SJCRH30 (cell line): ENCODE measurements at regions not wholly inside any gene's neighbourhood (a gene's known extent, or its start where the extent isn't known, plus 50 kb on each side); places are given as distances from the start of the nearest gene placed in this dataset.

ENCODE experiments used
- DNase-seq, 2 experiments: peaks; one replicate each; pipeline ENCODE4 v3.0.0-alpha.2; 2015 to 2020
- H3K27ac ChIP-seq: fragments of 250-450 bp; sonication (Bioruptor Pico); 2 replicates; pipeline ENCODE4 v1.5.1; 2020; ENCODE audit warnings: mild to moderate bottlenecking, moderate library complexity
- H3K27me3 ChIP-seq: fragments of 250-450 bp; sonication (Bioruptor Pico); 2 replicates; pipeline ENCODE4 v1.5.1; 2020; ENCODE audit warnings: mild to moderate bottlenecking, moderate library complexity
- H3K36me3 ChIP-seq: fragments of 250-450 bp; sonication (Bioruptor Pico); 2 replicates; pipeline ENCODE4 v1.5.1; 2020; ENCODE audit warnings: mild to moderate bottlenecking, moderate library complexity
- H3K4me1 ChIP-seq: fragments of 250-450 bp; sonication (Bioruptor Pico); 2 replicates; pipeline ENCODE4 v1.5.1; 2020; ENCODE audit warnings: mild to moderate bottlenecking, moderate library complexity
- H3K4me3 ChIP-seq: fragments of 250-450 bp; sonication (Bioruptor Pico); 2 replicates; pipeline ENCODE4 v1.5.1; 2020; ENCODE audit warnings: mild to moderate bottlenecking, moderate library complexity
- H3K9me3 ChIP-seq: fragments of 250-450 bp; sonication (Bioruptor Pico); replicated peaks from 2 replicates; pipeline ENCODE4 v1.5.1; 2020; ENCODE audit warnings: mild to moderate bottlenecking, moderate library complexity

GRCh38 chr9:18075253-18075952 is 398.6 kb upstream of the ADAMTSL1 start:
- no peak overlapping the region for H3K27ac ChIP-seq
- no peak for DNase-seq
- no peaks in the 10 kb centered on the region for H3K4me1 ChIP-seq
- H3K36me3 ChIP-seq: no peaks in the 10 kb centered on the region
- no peaks in the 10 kb centered on the region for H3K9me3 ChIP-seq
- H3K27me3 ChIP-seq: no peaks in the 10 kb centered on the region
- no peak overlapping the region for H3K4me3 ChIP-seq

GRCh38 chr9:18077941-18078678 is 395.8 kb upstream of the ADAMTSL1 start:
- Histone ChIP-seq H3K4me3 (no peak overlapping the region), H3K27ac (no peak overlapping the region), H3K4me1 (no peaks in the 10 kb centered on the region), H3K9me3 (no peaks in the 10 kb centered on the region), H3K36me3 (no peaks in the 10 kb centered on the region), H3K27me3 (no peaks in the 10 kb centered on the region)
- no peak for DNase-seq

GRCh38 chr9:18092138-18092537 is 381.8 kb upstream of the ADAMTSL1 start:
- Histone ChIP-seq H3K36me3 (no peaks in the 10 kb centered on the region), H3K4me1 (no peaks in the 10 kb centered on the region), H3K9me3 (no peaks in the 10 kb centered on the region), H3K27ac (no peak overlapping the region), H3K4me3 (no peak overlapping the region), H3K27me3 (no peaks in the 10 kb centered on the region)
- no peak for DNase-seq

- no peak for DNase-seq
These were observed 367.9 kb upstream of the ADAMTSL1 start for GRCh38 chr9:18106006-18106560.

GRCh38 chr9:18109675-18110074 is 364.3 kb upstream of the ADAMTSL1 start:
- Histone ChIP-seq H3K27ac (no peak overlapping the region), H3K36me3 (no peaks in the 10 kb centered on the region), H3K4me1 (no peaks in the 10 kb centered on the region), H3K27me3 (no peaks in the 10 kb centered on the region), H3K9me3 (no peaks in the 10 kb centered on the region), H3K4me3 (no peak overlapping the region)
- no peak for DNase-seq

More at GRCh38 chr9:18106006-18106560, 367.9 kb upstream of the ADAMTSL1 start:
- no peaks in the 10 kb centered on the region for H3K9me3 ChIP-seq
- no peak overlapping the region for H3K4me3 ChIP-seq
- no peaks in the 10 kb centered on the region for H3K27me3 ChIP-seq
- no peaks in the 10 kb centered on the region for H3K4me1 ChIP-seq
- H3K27ac ChIP-seq: no peak overlapping the region
- no peaks in the 10 kb centered on the region for H3K36me3 ChIP-seq

GRCh38 chr9:18111146-18111545 is 362.8 kb upstream of the ADAMTSL1 start:
- no peak for DNase-seq
- no peaks in the 10 kb centered on the region for H3K36me3 ChIP-seq

GRCh38 chr9:18114559-18115475 is 359.1 kb upstream of the ADAMTSL1 start:
- H3K27ac ChIP-seq: no peak overlapping the region
- no peak overlapping the region for H3K4me3 ChIP-seq
- DNase-seq: no peak
- H3K9me3 ChIP-seq: no peaks in the 10 kb centered on the region
- no peaks in the 10 kb centered on the region for H3K4me1 ChIP-seq
- H3K27me3 ChIP-seq: no peaks in the 10 kb centered on the region
- no peaks in the 10 kb centered on the region for H3K36me3 ChIP-seq

More at GRCh38 chr9:18111146-18111545, 362.8 kb upstream of the ADAMTSL1 start:
- Histone ChIP-seq H3K27ac (no peak overlapping the region), H3K9me3 (no peaks in the 10 kb centered on the region), H3K4me1 (no peaks in the 10 kb centered on the region), H3K27me3 (no peaks in the 10 kb centered on the region), H3K4me3 (no peak overlapping the region)

GRCh38 chr9:18118268-18118667 is 355.7 kb upstream of the ADAMTSL1 start:
- H3K9me3 ChIP-seq: no peaks in the 10 kb centered on the region
- H3K36me3 ChIP-seq: no peaks in the 10 kb centered on the region
- no peak for DNase-seq
- no peak overlapping the region for H3K27ac ChIP-seq
- H3K27me3 ChIP-seq: no peaks in the 10 kb centered on the region
- no peaks in the 10 kb centered on the region for H3K4me1 ChIP-seq
- no peak overlapping the region for H3K4me3 ChIP-seq

- no peaks in the 10 kb centered on the region for H3K27me3 ChIP-seq
- H3K36me3 ChIP-seq: no peaks in the 10 kb centered on the region
- H3K4me1 ChIP-seq: no peaks in the 10 kb centered on the region
- H3K9me3 ChIP-seq: no peaks in the 10 kb centered on the region
- H3K27ac ChIP-seq: no peak overlapping the region
- H3K4me3 ChIP-seq: no peak overlapping the region
- peak in 1 of 2 experiments; percentile 6 for DNase-seq
These were observed 351.8 kb upstream of the ADAMTSL1 start for GRCh38 chr9:18122171-18122570.

GRCh38 chr9:18124760-18125159 is 349.2 kb upstream of the ADAMTSL1 start:
- DNase-seq: no peak

GRCh38 chr9:18126831-18127498 is 347.0 kb upstream of the ADAMTSL1 start:
- no peaks in the 10 kb centered on the region for H3K9me3 ChIP-seq
- no peak overlapping the region for H3K4me3 ChIP-seq
- H3K27ac ChIP-seq: no peak overlapping the region
- no peaks in the 10 kb centered on the region for H3K27me3 ChIP-seq
- H3K36me3 ChIP-seq: no peaks in the 10 kb centered on the region
- no peaks in the 10 kb centered on the region for H3K4me1 ChIP-seq
- DNase-seq: peak in 1 of 2 experiments; percentile 10

More at GRCh38 chr9:18124760-18125159, 349.2 kb upstream of the ADAMTSL1 start:
- Histone ChIP-seq H3K4me1 (no peaks in the 10 kb centered on the region), H3K27me3 (no peaks in the 10 kb centered on the region), H3K27ac (no peak overlapping the region), H3K9me3 (no peaks in the 10 kb centered on the region), H3K36me3 (no peaks in the 10 kb centered on the region), H3K4me3 (no peak overlapping the region)

- Histone ChIP-seq H3K27me3 (no peaks in the 10 kb centered on the region), H3K27ac (no peak overlapping the region)
These were observed 346.5 kb upstream of the ADAMTSL1 start for GRCh38 chr9:18127499-18127875.

GRCh38 chr9:18129809-18130334 is 344.1 kb upstream of the ADAMTSL1 start:
- H3K4me1 ChIP-seq: no peaks in the 10 kb centered on the region
- H3K27ac ChIP-seq: no peak overlapping the region
- no peaks in the 10 kb centered on the region for H3K9me3 ChIP-seq
- no peak for DNase-seq
- no peak overlapping the region for H3K4me3 ChIP-seq
- no peaks in the 10 kb centered on the region for H3K27me3 ChIP-seq
- H3K36me3 ChIP-seq: no peaks in the 10 kb centered on the region

More at GRCh38 chr9:18127499-18127875, 346.5 kb upstream of the ADAMTSL1 start:
- DNase-seq: no peak
- no peaks in the 10 kb centered on the region for H3K4me1 ChIP-seq
- H3K36me3 ChIP-seq: no peaks in the 10 kb centered on the region
- no peaks in the 10 kb centered on the region for H3K9me3 ChIP-seq
- H3K4me3 ChIP-seq: no peak overlapping the region
